ENCODE measurements at regions not wholly inside any gene's neighbourhood (a gene's known extent, or its start where the extent isn't known, plus 50 kb on each side); places are given as distances from the start of the nearest gene placed in this dataset.

DNA sequence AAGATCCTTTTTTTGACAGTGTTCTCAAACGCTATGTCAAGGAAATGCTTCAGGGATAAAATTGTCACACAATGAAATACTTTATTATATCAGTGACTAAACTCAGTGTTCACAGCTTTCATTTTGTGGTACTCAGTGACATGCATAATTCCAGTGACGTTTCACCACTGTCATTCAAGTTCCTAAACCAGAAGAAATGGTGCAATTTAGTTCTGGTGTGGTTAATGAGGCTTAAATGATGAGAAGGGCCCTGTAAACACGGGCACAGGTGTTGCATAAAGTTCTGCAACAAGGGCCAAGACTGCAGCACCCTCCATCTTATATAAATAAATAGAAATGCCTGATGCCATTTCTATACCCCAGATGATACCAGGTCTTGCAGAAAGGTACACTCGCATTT is 1247.1 kb downstream of the GATA3 start:
- TF ChIP-seq, protein P1, sequence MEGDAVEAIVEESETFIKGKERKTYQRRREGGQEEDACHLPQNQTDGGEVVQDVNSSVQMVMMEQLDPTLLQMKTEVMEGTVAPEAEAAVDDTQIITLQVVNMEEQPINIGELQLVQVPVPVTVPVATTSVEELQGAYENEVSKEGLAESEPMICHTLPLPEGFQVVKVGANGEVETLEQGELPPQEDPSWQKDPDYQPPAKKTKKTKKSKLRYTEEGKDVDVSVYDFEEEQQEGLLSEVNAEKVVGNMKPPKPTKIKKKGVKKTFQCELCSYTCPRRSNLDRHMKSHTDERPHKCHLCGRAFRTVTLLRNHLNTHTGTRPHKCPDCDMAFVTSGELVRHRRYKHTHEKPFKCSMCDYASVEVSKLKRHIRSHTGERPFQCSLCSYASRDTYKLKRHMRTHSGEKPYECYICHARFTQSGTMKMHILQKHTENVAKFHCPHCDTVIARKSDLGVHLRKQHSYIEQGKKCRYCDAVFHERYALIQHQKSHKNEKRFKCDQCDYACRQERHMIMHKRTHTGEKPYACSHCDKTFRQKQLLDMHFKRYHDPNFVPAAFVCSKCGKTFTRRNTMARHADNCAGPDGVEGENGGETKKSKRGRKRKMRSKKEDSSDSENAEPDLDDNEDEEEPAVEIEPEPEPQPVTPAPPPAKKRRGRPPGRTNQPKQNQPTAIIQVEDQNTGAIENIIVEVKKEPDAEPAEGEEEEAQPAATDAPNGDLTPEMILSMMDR (IDR thresholded peaks at IDR 0.05; ENCODE audit: low read depth, low read length, missing input control) = no peak
- TF ChIP-seq NR2F2 (IDR thresholded peaks at IDR 0.05) = no peak
